HCT116 (cell line): ENCODE measurements at regions not wholly inside any gene's neighbourhood (a gene's known extent, or its start where the extent isn't known, plus 50 kb on each side); places are given as distances from the start of the nearest gene placed in this dataset.

Experiments used
- ATAC-seq: fragments of 200-7000 bp; cut with Tn5 transposase; 2 replicates; pipeline ENCODE4 v1.9.1; 2020; ENCODE audit warnings: mild to moderate bottlenecking, moderate library complexity
- BruUV-seq: library from RNA; stranded (reverse); fragments of 400-500 nt; replicated peaks from 2 replicates; lab custom pipeline; 2021; lab: Mats Ljungman, UMichigan
- CTCF ChIA-PET: fragments of 300-600 bp; sonication (Branson Sonifier 250); formaldehyde crosslinking; loops from one replicate; lab custom pipeline; 2021; ENCODE audit warnings: antibody characterized with exemption; lab: Charles Lee
- POLR2A ChIA-PET: fragments of 300-600, 350-600 bp; sonication (Branson Sonifier 250); formaldehyde crosslinking; loops from one replicate; lab custom pipeline; 2021; ENCODE audit warnings: antibody characterized with exemption; lab: Charles Lee
- RAD21 ChIA-PET, 2 experiments: fragments of 300-600 bp; sonication (Branson Sonifier 250); formaldehyde crosslinking; loops; one replicate each; lab custom pipeline; 2023; ENCODE audit warnings: low total read pairs in 2 of 2; ENCODE audit not compliant: uncharacterized antibody in 2 of 2, unreplicated experiment in 2 of 2, low non-redundant PET in 1 of 2; lab: Charles Lee
- DNase-seq: peaks from one replicate; pipeline ENCODE4 v3.0.0-alpha.2; 2010; ENCODE audit warnings: low read depth, low spot score
- H2AFZ ChIP-seq: fragments of 200-600 bp; shearing (Covaris generic), sonication (generic); 2 replicates; pipeline ENCODE4 v1.6.1; 2017; ENCODE audit warnings: low read depth, mixed run types, mixed read lengths, antibody characterized with exemption, low read length; ENCODE audit not compliant: poor library complexity, severe bottlenecking
- H3K27ac ChIP-seq: 2 replicates; pipeline ENCODE4 v1.5.1; 2012; ENCODE audit warnings: low read depth, low read length
- H3K27me3 ChIP-seq: fragments of 200-600 bp; sonication (generic); 2 replicates; pipeline ENCODE4 v1.6.1; 2016; ENCODE audit warnings: mixed run types, low read length, mixed read lengths; ENCODE audit not compliant: insufficient read depth
- H3K36me3 ChIP-seq, 2 experiments: fragments of 200-500 bp in 1 of 2; fragments of 200-600 bp in 1 of 2; sonication (Bioruptor generic) in 1 of 2; sonication (generic) in 1 of 2; 2 replicates each; pipeline versions ENCODE4 v1.5.1 to v1.6.1; 2014 to 2016; ENCODE audit warnings: low read length in 2 of 2, inconsistent platforms in 1 of 2, mixed read lengths in 1 of 2, mixed run types in 1 of 2; ENCODE audit not compliant: insufficient read depth in 2 of 2, control insufficient read depth in 1 of 2
- H3K4me1 ChIP-seq, 2 experiments: fragments of 200-600 bp in 1 of 2; sonication (generic) in 1 of 2; 2 replicates each; pipeline versions ENCODE4 v1.5.1 to v1.6.1; 2012 to 2017; ENCODE audit warnings: low read length in 2 of 2, inconsistent platforms in 1 of 2, mild to moderate bottlenecking in 1 of 2, mixed read lengths in 1 of 2, mixed run types in 1 of 2, moderate library complexity in 1 of 2; ENCODE audit not compliant: insufficient read depth in 2 of 2, control insufficient read depth in 1 of 2
- H3K4me2 ChIP-seq: fragments of 200-600 bp; sonication (generic); 2 replicates; pipeline ENCODE4 v1.6.1; 2017; ENCODE audit warnings: mixed run types, low read length, mixed read lengths
- H3K4me3 ChIP-seq, 2 experiments: fragments of 200-600 bp in 1 of 2; sonication (generic) in 1 of 2; replicated peaks in 1 of 2; 2 replicates each; pipeline ENCODE4 v1.5.1; 2011 to 2016; ENCODE audit warnings: low read length in 2 of 2, control low read depth in 1 of 2, low read depth in 1 of 2, mild to moderate bottlenecking in 1 of 2, mixed read lengths in 1 of 2, mixed run types in 1 of 2
- H3K79me2 ChIP-seq: fragments of 200-600 bp; sonication (generic); 2 replicates; pipeline ENCODE4 v1.6.1; 2017; ENCODE audit warnings: mild to moderate bottlenecking, mixed run types, low read length, moderate library complexity, mixed read lengths; ENCODE audit not compliant: insufficient read depth
- H3K9ac ChIP-seq: fragments of 200-600 bp; sonication (generic); 2 replicates; pipeline ENCODE4 v1.6.1; 2016; ENCODE audit warnings: low read length, mixed read lengths
- H3K9me2 ChIP-seq: fragments of 200-600 bp; sonication (generic), shearing (Covaris generic); 2 replicates; pipeline ENCODE4 v1.6.1; 2017; ENCODE audit warnings: mixed run types, mild to moderate bottlenecking, moderate library complexity; ENCODE audit not compliant: insufficient read depth
- H3K9me3 ChIP-seq, 2 experiments: fragments of 200-500 bp in 1 of 2; fragments of 200-600 bp in 1 of 2; sonication (Bioruptor generic) in 1 of 2; sonication (generic) in 1 of 2; 2 replicates each; pipeline ENCODE4 v1.6.1; 2014 to 2017; ENCODE audit warnings: low read length in 2 of 2, mixed read lengths in 2 of 2, inconsistent platforms in 1 of 2, low read depth in 1 of 2, mild to moderate bottlenecking in 1 of 2, mixed run types in 1 of 2, moderate library complexity in 1 of 2; ENCODE audit not compliant: control insufficient read depth in 1 of 2, insufficient read depth in 1 of 2
- H4K20me1 ChIP-seq: fragments of 200-600 bp; sonication (generic), shearing (Covaris generic); 2 replicates; pipeline ENCODE4 v1.6.1; 2017; ENCODE audit warnings: mixed run types, mild to moderate bottlenecking, moderate library complexity; ENCODE audit not compliant: insufficient read depth
- ATF3 ChIP-seq: IDR thresholded peaks from 2 replicates; pipeline ENCODE4 v1.6.1; 2012
- CEBPB ChIP-seq: IDR thresholded peaks from 2 replicates; pipeline ENCODE4 v1.6.1; 2012; ENCODE audit warnings: low read depth
- EGR1 ChIP-seq: IDR thresholded peaks from 2 replicates; pipeline ENCODE4 v1.6.1; 2012; ENCODE audit warnings: low read depth
- ELF1 ChIP-seq: IDR thresholded peaks from 2 replicates; pipeline ENCODE4 v1.6.1; 2012; ENCODE audit warnings: low read depth, borderline replicate concordance
- EZH2 ChIP-seq: fragments of 200-600 bp; sonication (generic); IDR thresholded peaks from 2 replicates; pipeline ENCODE4 v1.6.1; 2017; ENCODE audit warnings: antibody characterized with exemption, mixed run types
- EZH2phosphoT487 ChIP-seq: fragments of 200-600 bp; IDR thresholded peaks from 2 replicates; pipeline ENCODE4 v1.6.1; 2018; ENCODE audit warnings: antibody characterized with exemption, borderline replicate concordance
- FOSL1 ChIP-seq: IDR thresholded peaks from 2 replicates; pipeline ENCODE4 v1.6.1; 2012; ENCODE audit warnings: low read depth
- POLR2A ChIP-seq: IDR thresholded peaks from 2 replicates; pipeline ENCODE4 v1.7.0; 2011; ENCODE audit warnings: borderline replicate concordance; ENCODE audit not compliant: insufficient read depth, insufficient read length; ENCODE audit errors: extremely low read depth
- POLR2AphosphoS5 ChIP-seq: IDR thresholded peaks from 2 replicates; pipeline ENCODE4 v1.6.1; 2011; ENCODE audit warnings: mild to moderate bottlenecking, low read depth, low read length, moderate library complexity
- SIN3A ChIP-seq: IDR thresholded peaks from 2 replicates; pipeline ENCODE4 v1.6.1; 2012; ENCODE audit warnings: low read depth
- SRF ChIP-seq: IDR thresholded peaks from 2 replicates; pipeline ENCODE4 v1.6.1; 2012; ENCODE audit warnings: low read depth
- TCF7L2 ChIP-seq: IDR thresholded peaks from 2 replicates; pipeline ENCODE4 v1.7.0; 2011; ENCODE audit warnings: borderline replicate concordance, inconsistent platforms; ENCODE audit not compliant: insufficient read depth, insufficient read length; ENCODE audit errors: extremely low read depth
- YY1 ChIP-seq: IDR thresholded peaks from 2 replicates; pipeline ENCODE4 v1.6.1; 2011; ENCODE audit warnings: low read length, low read depth, moderate library complexity, mild to moderate bottlenecking; ENCODE audit not compliant: insufficient replicate concordance; ENCODE audit errors: extremely low read depth
- ZFX ChIP-seq: fragments of 450-650 bp; IDR thresholded peaks from 2 replicates; pipeline ENCODE4 v1.6.1; 2017
- ZNF274 ChIP-seq: fragments of 200-500 bp; sonication (Bioruptor generic); IDR thresholded peaks from 2 replicates; pipeline ENCODE4 v1.6.1; 2014; ENCODE audit warnings: mild to moderate bottlenecking, low read depth, low read length, inconsistent platforms
- intact Hi-C: fragments of 100-400 bp; cut with micrococcal nuclease; formaldehyde crosslinking; loops from 2 replicates; pipeline ENCODE4 v1.10.0; 2022
- TF ChIP-seq, protein P1 (sequence below): IDR thresholded peaks from 2 replicates; pipeline ENCODE4 v1.6.1; 2012; ENCODE audit warnings: low read depth
- TF ChIP-seq, protein P2 (sequence below), 3 experiments: fragments of 200-600 bp in 1 of 3; sonication (generic) in 1 of 3; IDR thresholded peaks in 2 of 3; conservative IDR thresholded peaks in 1 of 3; 2 replicates each; pipeline ENCODE4 v1.5.1; 2012 to 2017; ENCODE audit warnings: low read depth in 2 of 3, low read length in 2 of 3, antibody characterized with exemption in 1 of 3, borderline replicate concordance in 1 of 3, control low read depth in 1 of 3, mild to moderate bottlenecking in 1 of 3, mixed read lengths in 1 of 3, mixed run types in 1 of 3, moderate library complexity in 1 of 3; ENCODE audit not compliant: insufficient read depth in 1 of 3
- TF ChIP-seq, protein P3 (sequence below): IDR thresholded peaks from 2 replicates; pipeline ENCODE4 v1.6.1; 2012

- Histone ChIP-seq H3K9me2 (no peaks in the 10 kb centered on the region), H3K4me2 (no peak overlapping the region), H2AFZ (no peak overlapping the region), H3K36me3 (no peaks in the 10 kb centered on the region), H4K20me1 (no peaks in the 10 kb centered on the region), H3K9ac (no peak overlapping the region), H3K4me3 (no peak overlapping the region), H3K27me3 (peaks cover 19% of the 10 kb centered on the region; the same call in 1 of the 2 replicates), H3K9me3 (no peaks in the 10 kb centered on the region), H3K79me2 (no peaks in the 10 kb centered on the region), H3K27ac (no peak overlapping the region), H3K4me1 (no peaks in the 10 kb centered on the region)
- intact Hi-C loops = no loop called here
- ChIA-PET POLR2A (no interaction called here), CTCF (no interaction called here), RAD21 (no interaction called here)
- no TSS peak for BruUV-seq
- TF ChIP-seq CEBPB (no peak), ATF3 (no peak), ZNF274 (no peak), ELF1 (no peak), FOSL1 (no peak), SIN3A (no peak), EZH2 (no peak), EGR1 (no peak), TCF7L2 (no peak), POLR2A (no peak), POLR2AphosphoS5 (no peak), ZFX (no peak), SRF (no peak), EZH2phosphoT487 (no peak), YY1 (no peak)
- TF ChIP-seq, protein P1, sequence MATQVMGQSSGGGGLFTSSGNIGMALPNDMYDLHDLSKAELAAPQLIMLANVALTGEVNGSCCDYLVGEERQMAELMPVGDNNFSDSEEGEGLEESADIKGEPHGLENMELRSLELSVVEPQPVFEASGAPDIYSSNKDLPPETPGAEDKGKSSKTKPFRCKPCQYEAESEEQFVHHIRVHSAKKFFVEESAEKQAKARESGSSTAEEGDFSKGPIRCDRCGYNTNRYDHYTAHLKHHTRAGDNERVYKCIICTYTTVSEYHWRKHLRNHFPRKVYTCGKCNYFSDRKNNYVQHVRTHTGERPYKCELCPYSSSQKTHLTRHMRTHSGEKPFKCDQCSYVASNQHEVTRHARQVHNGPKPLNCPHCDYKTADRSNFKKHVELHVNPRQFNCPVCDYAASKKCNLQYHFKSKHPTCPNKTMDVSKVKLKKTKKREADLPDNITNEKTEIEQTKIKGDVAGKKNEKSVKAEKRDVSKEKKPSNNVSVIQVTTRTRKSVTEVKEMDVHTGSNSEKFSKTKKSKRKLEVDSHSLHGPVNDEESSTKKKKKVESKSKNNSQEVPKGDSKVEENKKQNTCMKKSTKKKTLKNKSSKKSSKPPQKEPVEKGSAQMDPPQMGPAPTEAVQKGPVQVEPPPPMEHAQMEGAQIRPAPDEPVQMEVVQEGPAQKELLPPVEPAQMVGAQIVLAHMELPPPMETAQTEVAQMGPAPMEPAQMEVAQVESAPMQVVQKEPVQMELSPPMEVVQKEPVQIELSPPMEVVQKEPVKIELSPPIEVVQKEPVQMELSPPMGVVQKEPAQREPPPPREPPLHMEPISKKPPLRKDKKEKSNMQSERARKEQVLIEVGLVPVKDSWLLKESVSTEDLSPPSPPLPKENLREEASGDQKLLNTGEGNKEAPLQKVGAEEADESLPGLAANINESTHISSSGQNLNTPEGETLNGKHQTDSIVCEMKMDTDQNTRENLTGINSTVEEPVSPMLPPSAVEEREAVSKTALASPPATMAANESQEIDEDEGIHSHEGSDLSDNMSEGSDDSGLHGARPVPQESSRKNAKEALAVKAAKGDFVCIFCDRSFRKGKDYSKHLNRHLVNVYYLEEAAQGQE = no peak
- TF ChIP-seq, protein P2, sequence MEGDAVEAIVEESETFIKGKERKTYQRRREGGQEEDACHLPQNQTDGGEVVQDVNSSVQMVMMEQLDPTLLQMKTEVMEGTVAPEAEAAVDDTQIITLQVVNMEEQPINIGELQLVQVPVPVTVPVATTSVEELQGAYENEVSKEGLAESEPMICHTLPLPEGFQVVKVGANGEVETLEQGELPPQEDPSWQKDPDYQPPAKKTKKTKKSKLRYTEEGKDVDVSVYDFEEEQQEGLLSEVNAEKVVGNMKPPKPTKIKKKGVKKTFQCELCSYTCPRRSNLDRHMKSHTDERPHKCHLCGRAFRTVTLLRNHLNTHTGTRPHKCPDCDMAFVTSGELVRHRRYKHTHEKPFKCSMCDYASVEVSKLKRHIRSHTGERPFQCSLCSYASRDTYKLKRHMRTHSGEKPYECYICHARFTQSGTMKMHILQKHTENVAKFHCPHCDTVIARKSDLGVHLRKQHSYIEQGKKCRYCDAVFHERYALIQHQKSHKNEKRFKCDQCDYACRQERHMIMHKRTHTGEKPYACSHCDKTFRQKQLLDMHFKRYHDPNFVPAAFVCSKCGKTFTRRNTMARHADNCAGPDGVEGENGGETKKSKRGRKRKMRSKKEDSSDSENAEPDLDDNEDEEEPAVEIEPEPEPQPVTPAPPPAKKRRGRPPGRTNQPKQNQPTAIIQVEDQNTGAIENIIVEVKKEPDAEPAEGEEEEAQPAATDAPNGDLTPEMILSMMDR (IDR thresholded peaks at IDR 0.05 in 2 of 3, conservative IDR thresholded peaks at IDR 0.05 in 1 of 3; ENCODE audit: borderline replicate concordance in 1 of 3, insufficient read depth in 1 of 3, low read depth in 2 of 3, low read length in 2 of 3) = no peak
- TF ChIP-seq, protein P3, sequence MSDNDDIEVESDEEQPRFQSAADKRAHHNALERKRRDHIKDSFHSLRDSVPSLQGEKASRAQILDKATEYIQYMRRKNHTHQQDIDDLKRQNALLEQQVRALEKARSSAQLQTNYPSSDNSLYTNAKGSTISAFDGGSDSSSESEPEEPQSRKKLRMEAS = no peak
- peak; percentile 85 for ATAC-seq
- DNase-seq = no peak
Measured at GRCh38 chr20:63134201-63134612, 81.7 kb downstream of the YTHDF1 start.
